ENCODE measurements at regions not wholly inside any gene's neighbourhood (a gene's known extent, or its start where the extent isn't known, plus 50 kb on each side); places are given as distances from the start of the nearest gene placed in this dataset.

DNA sequence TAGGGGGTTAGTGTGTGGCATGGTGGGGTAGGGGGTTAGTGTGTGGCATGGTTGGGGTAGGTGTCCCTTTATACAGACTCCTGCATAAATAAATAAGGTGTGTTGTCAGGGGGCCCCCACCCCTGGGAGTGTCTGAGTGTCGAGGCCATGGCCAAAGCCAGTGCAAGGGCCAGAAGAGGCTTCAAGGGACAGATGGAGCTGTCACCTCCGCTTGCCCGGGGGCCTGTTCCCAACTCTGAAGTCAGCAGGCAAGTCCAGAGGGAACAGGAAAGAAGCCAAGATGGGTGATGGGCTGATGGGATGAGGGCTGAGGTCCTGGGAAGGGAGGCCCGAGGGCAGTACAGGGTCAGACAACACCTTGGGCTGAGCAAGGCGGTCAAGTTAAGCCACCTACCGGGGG is 997.8 kb downstream of the BRD1 start:
- Histone ChIP-seq H3K36me3 (ENCODE audit: control insufficient read depth in 2 of 2, insufficient read depth in 2 of 2, low read length in 2 of 2) (no peaks in the 10 kb centered on the region), H3K27me3 (ENCODE audit: control insufficient read depth in 2 of 2, insufficient read depth in 2 of 2, low read length in 2 of 2) (no peaks in the 10 kb centered on the region), H3K9ac (ENCODE audit: low read depth in 1 of 2, low read length in 2 of 2) (no peak overlapping the region), H3K4me1 (ENCODE audit: control insufficient read depth in 2 of 2, insufficient read depth in 2 of 2, low read length in 2 of 2) (no peaks in the 10 kb centered on the region), H3K4me3 (ENCODE audit: low read length in 2 of 2) (no peak overlapping the region), H3K9me3 (ENCODE audit: control insufficient read depth in 2 of 2, low read length in 2 of 2) (peaks cover 0 to 2% of the 10 kb centered on the region in 2 donors), H3K27ac (ENCODE audit: low read depth in 2 of 2, low read length in 2 of 2) (no peak overlapping the region)

- H3K9ac ChIP-seq (ENCODE audit: low read depth in 1 of 2, low read length in 2 of 2): no peak overlapping the region
- peaks cover 0 to 2% of the 10 kb centered on the region in 2 donors for H3K9me3 ChIP-seq (ENCODE audit: control insufficient read depth in 2 of 2, low read length in 2 of 2)
- no peak overlapping the region for H3K4me3 ChIP-seq (ENCODE audit: low read length in 2 of 2)
- no peaks in the 10 kb centered on the region for H3K36me3 ChIP-seq (ENCODE audit: control insufficient read depth in 2 of 2, insufficient read depth in 2 of 2, low read length in 2 of 2)
- no peaks in the 10 kb centered on the region for H3K27me3 ChIP-seq (ENCODE audit: control insufficient read depth in 2 of 2, insufficient read depth in 2 of 2, low read length in 2 of 2)
- no peak overlapping the region for H3K27ac ChIP-seq (ENCODE audit: low read depth in 2 of 2, low read length in 2 of 2)
- H3K4me1 ChIP-seq (ENCODE audit: control insufficient read depth in 2 of 2, insufficient read depth in 2 of 2, low read length in 2 of 2): no peaks in the 10 kb centered on the region
These were observed 999.0 kb downstream of the BRD1 start for GRCh38 chr22:48828688-48829087.

DNA sequence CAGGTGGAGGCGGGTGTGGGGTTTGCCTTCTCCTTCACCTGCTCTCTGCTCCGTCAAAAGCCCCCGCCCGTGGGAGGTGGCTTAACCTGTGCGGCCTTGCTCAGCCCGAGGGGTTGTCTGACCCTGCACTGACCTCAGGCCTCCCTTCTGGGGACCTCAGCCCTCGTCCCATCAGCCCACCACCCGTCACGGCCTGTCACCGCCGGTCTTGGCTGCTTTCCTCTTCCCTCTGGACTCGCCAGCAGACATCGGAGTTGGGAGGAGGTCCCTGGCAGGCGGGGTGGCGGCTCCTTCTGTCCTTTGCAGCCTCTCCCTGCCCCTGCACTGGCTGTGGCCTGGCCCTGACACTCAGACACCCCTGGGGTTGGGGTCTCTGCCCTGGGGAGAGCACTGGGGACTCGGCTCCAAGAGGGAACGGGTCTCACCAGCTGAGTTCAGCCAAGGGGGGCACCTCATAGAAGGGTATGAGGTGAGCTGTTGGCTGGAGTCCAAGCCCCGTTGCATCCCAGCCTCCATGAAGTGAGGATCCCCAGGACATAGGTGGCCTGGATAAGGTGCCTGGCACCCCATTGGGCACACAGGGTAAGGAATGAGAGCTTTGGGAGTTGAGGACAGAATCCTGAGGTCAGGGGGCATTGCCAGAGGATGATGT is 999.6 kb downstream of the BRD1 start:
- H3K36me3 ChIP-seq (ENCODE audit: control insufficient read depth in 2 of 2, insufficient read depth in 2 of 2, low read length in 2 of 2): no peaks in the 10 kb centered on the region
- no peak overlapping the region for H3K27ac ChIP-seq (ENCODE audit: low read depth in 2 of 2, low read length in 2 of 2)
- H3K4me1 ChIP-seq (ENCODE audit: control insufficient read depth in 2 of 2, insufficient read depth in 2 of 2, low read length in 2 of 2): no peaks in the 10 kb centered on the region
- no peaks in the 10 kb centered on the region for H3K9me3 ChIP-seq (ENCODE audit: control insufficient read depth in 2 of 2, low read length in 2 of 2)
- no peak overlapping the region for H3K9ac ChIP-seq (ENCODE audit: low read depth in 1 of 2, low read length in 2 of 2)
- H3K27me3 ChIP-seq (ENCODE audit: control insufficient read depth in 2 of 2, insufficient read depth in 2 of 2, low read length in 2 of 2): no peaks in the 10 kb centered on the region
- H3K4me3 ChIP-seq (ENCODE audit: low read length in 2 of 2): no peak overlapping the region

GRCh38 chr22:48827268-48827846 is 1000.3 kb downstream of the BRD1 start:
- no peaks in the 10 kb centered on the region for H3K27me3 ChIP-seq (ENCODE audit: control insufficient read depth in 2 of 2, insufficient read depth in 2 of 2, low read length in 2 of 2)
- H3K9me3 ChIP-seq (ENCODE audit: control insufficient read depth in 2 of 2, low read length in 2 of 2): no peaks in the 10 kb centered on the region
- no peaks in the 10 kb centered on the region for H3K4me1 ChIP-seq (ENCODE audit: control insufficient read depth in 2 of 2, insufficient read depth in 2 of 2, low read length in 2 of 2)
- H3K36me3 ChIP-seq (ENCODE audit: control insufficient read depth in 2 of 2, insufficient read depth in 2 of 2, low read length in 2 of 2): no peaks in the 10 kb centered on the region
- H3K9ac ChIP-seq (ENCODE audit: low read depth in 1 of 2, low read length in 2 of 2): no peak overlapping the region
- H3K4me3 ChIP-seq (ENCODE audit: low read length in 2 of 2): no peak overlapping the region
- no peak overlapping the region for H3K27ac ChIP-seq (ENCODE audit: low read depth in 2 of 2, low read length in 2 of 2)

DNA sequence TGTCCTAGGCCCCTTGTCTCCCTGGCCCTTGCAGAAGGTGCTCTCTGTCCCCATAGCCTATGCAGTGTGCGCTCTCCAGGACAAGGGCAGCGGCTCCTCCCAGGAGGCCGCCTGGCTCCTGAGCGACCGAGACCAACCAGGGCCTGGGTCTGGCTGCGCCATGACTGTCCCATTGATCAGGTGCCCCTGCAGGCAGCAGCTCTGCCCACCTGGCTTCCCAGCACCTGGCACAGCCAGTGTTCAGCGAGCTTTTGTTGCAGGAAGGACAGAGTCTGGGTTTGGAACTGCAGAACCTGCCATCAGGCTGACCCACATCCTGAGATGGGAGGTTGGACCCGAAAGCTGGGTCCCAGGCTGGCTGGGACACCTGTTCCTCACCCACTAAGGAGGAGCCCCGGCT is 1001.1 kb downstream of the BRD1 start:
- no peak overlapping the region for H3K27ac ChIP-seq (ENCODE audit: low read depth in 2 of 2, low read length in 2 of 2)
- H3K27me3 ChIP-seq (ENCODE audit: control insufficient read depth in 2 of 2, insufficient read depth in 2 of 2, low read length in 2 of 2): no peaks in the 10 kb centered on the region
- H3K4me1 ChIP-seq (ENCODE audit: control insufficient read depth in 2 of 2, insufficient read depth in 2 of 2, low read length in 2 of 2): no peaks in the 10 kb centered on the region
- H3K36me3 ChIP-seq (ENCODE audit: control insufficient read depth in 2 of 2, insufficient read depth in 2 of 2, low read length in 2 of 2): no peaks in the 10 kb centered on the region
- no peak overlapping the region for H3K9ac ChIP-seq (ENCODE audit: low read depth in 1 of 2, low read length in 2 of 2)
- no peak overlapping the region for H3K4me3 ChIP-seq (ENCODE audit: low read length in 2 of 2)
- no peaks in the 10 kb centered on the region for H3K9me3 ChIP-seq (ENCODE audit: control insufficient read depth in 2 of 2, low read length in 2 of 2)

- H3K36me3 ChIP-seq (ENCODE audit: control insufficient read depth in 2 of 2, insufficient read depth in 2 of 2, low read length in 2 of 2): no peaks in the 10 kb centered on the region
- no peak overlapping the region for H3K9ac ChIP-seq (ENCODE audit: low read depth in 1 of 2, low read length in 2 of 2)
- H3K4me3 ChIP-seq (ENCODE audit: low read length in 2 of 2): no peak overlapping the region
- H3K9me3 ChIP-seq (ENCODE audit: control insufficient read depth in 2 of 2, low read length in 2 of 2): no peaks in the 10 kb centered on the region
- no peak overlapping the region for H3K27ac ChIP-seq (ENCODE audit: low read depth in 2 of 2, low read length in 2 of 2)
- H3K27me3 ChIP-seq (ENCODE audit: control insufficient read depth in 2 of 2, insufficient read depth in 2 of 2, low read length in 2 of 2): no peaks in the 10 kb centered on the region
- H3K4me1 ChIP-seq (ENCODE audit: control insufficient read depth in 2 of 2, insufficient read depth in 2 of 2, low read length in 2 of 2): no peaks in the 10 kb centered on the region
These were observed 1001.7 kb downstream of the BRD1 start for GRCh38 chr22:48825802-48826520.

- Histone ChIP-seq H3K9ac (ENCODE audit: low read depth in 1 of 2, low read length in 2 of 2) (no peak overlapping the region), H3K36me3 (ENCODE audit: control insufficient read depth in 2 of 2, insufficient read depth in 2 of 2, low read length in 2 of 2) (no peaks in the 10 kb centered on the region), H3K9me3 (ENCODE audit: control insufficient read depth in 2 of 2, low read length in 2 of 2) (no peaks in the 10 kb centered on the region), H3K27me3 (ENCODE audit: control insufficient read depth in 2 of 2, insufficient read depth in 2 of 2, low read length in 2 of 2) (no peaks in the 10 kb centered on the region), H3K4me1 (ENCODE audit: control insufficient read depth in 2 of 2, insufficient read depth in 2 of 2, low read length in 2 of 2) (no peaks in the 10 kb centered on the region), H3K27ac (ENCODE audit: low read depth in 2 of 2, low read length in 2 of 2) (no peak overlapping the region), H3K4me3 (ENCODE audit: low read length in 2 of 2) (no peak overlapping the region)
These were observed 1002.7 kb downstream of the BRD1 start for GRCh38 chr22:48824712-48825651.

- Histone ChIP-seq H3K4me1 (ENCODE audit: control insufficient read depth in 2 of 2, insufficient read depth in 2 of 2, low read length in 2 of 2) (no peaks in the 10 kb centered on the region), H3K27me3 (ENCODE audit: control insufficient read depth in 2 of 2, insufficient read depth in 2 of 2, low read length in 2 of 2) (no peaks in the 10 kb centered on the region), H3K27ac (ENCODE audit: low read depth in 2 of 2, low read length in 2 of 2) (no peak overlapping the region), H3K36me3 (ENCODE audit: control insufficient read depth in 2 of 2, insufficient read depth in 2 of 2, low read length in 2 of 2) (no peaks in the 10 kb centered on the region), H3K9me3 (ENCODE audit: control insufficient read depth in 2 of 2, low read length in 2 of 2) (no peaks in the 10 kb centered on the region), H3K4me3 (ENCODE audit: low read length in 2 of 2) (no peak overlapping the region), H3K9ac (ENCODE audit: low read depth in 1 of 2, low read length in 2 of 2) (no peak overlapping the region)
These were observed 1003.7 kb downstream of the BRD1 start for GRCh38 chr22:48823941-48824340.

DNA sequence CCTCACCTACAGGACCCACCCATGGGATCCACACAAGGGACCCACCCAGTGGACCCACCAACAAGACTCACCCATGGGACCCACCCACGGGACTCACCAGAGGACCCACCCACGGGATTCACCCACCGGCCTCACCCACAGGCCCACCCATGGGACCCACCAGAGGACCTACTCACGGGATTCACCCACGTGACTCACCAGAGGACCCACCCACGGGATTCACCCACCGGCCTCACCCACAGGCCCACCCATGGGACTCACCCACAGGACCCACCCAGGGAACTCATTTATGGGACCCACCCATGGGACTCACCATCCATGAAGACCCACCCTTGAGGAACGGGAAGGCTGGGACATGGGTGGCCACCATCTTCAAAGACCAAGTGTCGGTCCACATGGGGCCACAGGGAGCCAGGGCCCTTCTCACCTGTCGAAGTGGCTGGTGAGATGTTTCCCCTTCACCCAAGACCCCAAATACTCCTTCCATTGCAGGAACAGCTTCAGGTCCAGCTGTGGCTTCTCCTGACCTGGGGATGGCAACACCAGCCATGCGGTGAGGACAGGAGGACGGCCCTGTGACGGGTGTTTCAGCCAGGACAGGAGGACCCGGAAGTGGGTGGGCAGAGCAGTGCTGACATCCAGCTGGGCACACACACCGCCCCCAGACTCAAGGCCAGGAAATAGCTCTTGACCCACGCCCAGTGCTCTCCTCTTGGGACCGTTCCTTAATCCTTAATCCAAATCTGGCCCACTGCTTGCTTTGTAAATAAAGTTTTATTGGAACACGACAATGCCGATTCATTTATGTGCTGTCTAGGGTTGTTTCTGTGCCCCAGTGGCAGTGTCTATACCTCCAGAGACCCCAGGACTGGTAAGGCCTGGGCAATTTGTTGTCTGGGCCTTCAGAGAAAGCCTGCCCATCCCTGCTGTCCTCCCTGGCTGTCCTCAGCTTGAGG is 1005.1 kb downstream of the BRD1 start:
- Histone ChIP-seq H3K4me1 (ENCODE audit: control insufficient read depth in 2 of 2, insufficient read depth in 2 of 2, low read length in 2 of 2) (no peaks in the 10 kb centered on the region), H3K4me3 (ENCODE audit: low read length in 2 of 2) (no peak overlapping the region), H3K36me3 (ENCODE audit: control insufficient read depth in 2 of 2, insufficient read depth in 2 of 2, low read length in 2 of 2) (no peaks in the 10 kb centered on the region), H3K27ac (ENCODE audit: low read depth in 2 of 2, low read length in 2 of 2) (no peak overlapping the region), H3K27me3 (ENCODE audit: control insufficient read depth in 2 of 2, insufficient read depth in 2 of 2, low read length in 2 of 2) (no peaks in the 10 kb centered on the region), H3K9me3 (ENCODE audit: control insufficient read depth in 2 of 2, low read length in 2 of 2) (no peaks in the 10 kb centered on the region), H3K9ac (ENCODE audit: low read depth in 1 of 2, low read length in 2 of 2) (no peak overlapping the region)
